IMR-90 (cell line): ENCODE measurements at regions not wholly inside any gene's neighbourhood (a gene's known extent, or its start where the extent isn't known, plus 50 kb on each side); places are given as distances from the start of the nearest gene placed in this dataset.

Source experiments
- ATAC-seq: fragments of 200-7000 bp; cut with Tn5 transposase; 2 replicates; pipeline ENCODE4 v1.9.1; 2020; ENCODE audit warnings: low read depth, mild to moderate bottlenecking, moderate library complexity
- BruUV-seq: library from RNA; stranded (reverse); fragments of 400-500 nt; replicated peaks from 2 replicates; lab custom pipeline; 2021; lab: Mats Ljungman, UMichigan
- CTCF ChIA-PET: fragments of 300-600 bp; formaldehyde crosslinking; extraction: SDS; loops from one replicate; lab custom pipeline; 2021; ENCODE audit warnings: antibody characterized with exemption; lab: Yijun Ruan, JAX
- POLR2A ChIA-PET: fragments of 300-600 bp; sonication (Branson Sonifier 250); formaldehyde crosslinking; loops from one replicate; lab custom pipeline; 2022; ENCODE audit warnings: antibody characterized with exemption; ENCODE audit not compliant: unreplicated experiment; lab: Charles Lee
- DNase-seq: peaks from one replicate; pipeline ENCODE4 v3.0.0; 2013
- H2AFZ ChIP-seq: replicated peaks from 2 replicates; pipeline ENCODE3; 2013; ENCODE audit warnings: low read length, mild to moderate bottlenecking; ENCODE audit not compliant: poor library complexity
- H2AK5ac ChIP-seq: 2 replicates; pipeline ENCODE4 v1.6.1; 2013; ENCODE audit warnings: low read depth, low read length, inconsistent platforms
- H2AK9ac ChIP-seq: replicated peaks from 2 replicates; pipeline ENCODE3; 2013; ENCODE audit warnings: mild to moderate bottlenecking, low read depth, low read length, moderate library complexity; ENCODE audit not compliant: poor library complexity
- H2BK120ac ChIP-seq: 2 replicates; pipeline ENCODE4 v1.6.1; 2013; ENCODE audit warnings: low read depth, low read length, inconsistent platforms
- H2BK15ac ChIP-seq: 3 replicates; pipeline ENCODE4 v1.6.1; 2013; ENCODE audit warnings: low read depth, low read length, inconsistent platforms
- H2BK20ac ChIP-seq: 2 replicates; pipeline ENCODE4 v1.6.1; 2013; ENCODE audit warnings: low read depth, mild to moderate bottlenecking, inconsistent platforms, low read length, moderate library complexity
- H2BK5ac ChIP-seq: 2 replicates; pipeline ENCODE4 v1.6.1; 2013; ENCODE audit warnings: mild to moderate bottlenecking, low read depth, low read length, inconsistent platforms; ENCODE audit not compliant: poor library complexity, severe bottlenecking
- H3K14ac ChIP-seq: replicated peaks from 2 replicates; pipeline ENCODE4 v1.6.1; 2013; ENCODE audit warnings: low read depth, low read length, inconsistent platforms
- H3K18ac ChIP-seq: 2 replicates; pipeline ENCODE4 v1.6.1; 2013; ENCODE audit warnings: low read depth, low read length, control low read depth
- H3K23ac ChIP-seq: 2 replicates; pipeline ENCODE4 v1.6.1; 2013; ENCODE audit warnings: low read depth, low read length, inconsistent platforms
- H3K27ac ChIP-seq: 2 replicates; pipeline ENCODE4 v1.5.1; 2013; ENCODE audit warnings: mild to moderate bottlenecking, control low read depth, low read length; ENCODE audit not compliant: insufficient read depth
- H3K27me3 ChIP-seq: 2 replicates; pipeline ENCODE4 v1.6.1; 2013; ENCODE audit warnings: low read length; ENCODE audit not compliant: control insufficient read depth, insufficient read depth
- H3K36me3 ChIP-seq: 2 replicates; pipeline ENCODE4 v1.6.1; 2013; ENCODE audit warnings: low read length, mixed read lengths; ENCODE audit not compliant: control insufficient read depth, insufficient read depth
- H3K4ac ChIP-seq: 2 replicates; pipeline ENCODE4 v1.6.1; 2013; ENCODE audit warnings: low read depth, low read length, inconsistent platforms
- H3K4me1 ChIP-seq: 2 replicates; pipeline ENCODE4 v1.6.1; 2013; ENCODE audit warnings: low read length, mixed read lengths; ENCODE audit not compliant: control insufficient read depth, insufficient read depth
- H3K4me2 ChIP-seq: 2 replicates; pipeline ENCODE4 v1.6.1; 2013; ENCODE audit warnings: low read depth, mild to moderate bottlenecking, control low read depth, low read length, moderate library complexity
- H3K4me3 ChIP-seq: 2 replicates; pipeline ENCODE4 v1.5.1; 2013; ENCODE audit warnings: low read depth, mild to moderate bottlenecking, control low read depth, low read length, moderate library complexity; ENCODE audit not compliant: insufficient read depth
- H3K56ac ChIP-seq: 2 replicates; pipeline ENCODE4 v1.6.1; 2013; ENCODE audit warnings: low read length, inconsistent platforms; ENCODE audit not compliant: insufficient read depth; ENCODE audit errors: extremely low read depth
- H3K79me1 ChIP-seq, 2 experiments: 2 replicates each; pipeline ENCODE4 v1.6.1; 2013; ENCODE audit warnings: low read length in 2 of 2, inconsistent platforms in 1 of 2, low read depth in 1 of 2
- H3K9ac ChIP-seq: 2 replicates; pipeline ENCODE4 v1.6.1; 2013; ENCODE audit warnings: low read depth, low read length, control low read depth
- H3K9me1 ChIP-seq: 2 replicates; pipeline ENCODE4 v1.6.1; 2013; ENCODE audit warnings: low read length, inconsistent platforms; ENCODE audit not compliant: insufficient read depth
- H3K9me3 ChIP-seq: 2 replicates; pipeline ENCODE4 v1.6.1; 2013; ENCODE audit warnings: low read length; ENCODE audit not compliant: control insufficient read depth, insufficient read depth
- H4K20me1 ChIP-seq: 2 replicates; pipeline ENCODE4 v1.6.1; 2013; ENCODE audit warnings: low read length, inconsistent platforms; ENCODE audit not compliant: insufficient read depth
- H4K5ac ChIP-seq: 2 replicates; pipeline ENCODE4 v1.6.1; 2013; ENCODE audit warnings: mild to moderate bottlenecking, low read depth, low read length, control low read depth
- H4K8ac ChIP-seq, 2 experiments: 2 replicates each; pipeline ENCODE4 v1.6.1; 2013; ENCODE audit warnings: low read depth in 2 of 2, low read length in 2 of 2, control low read depth in 1 of 2, inconsistent platforms in 1 of 2
- H4K91ac ChIP-seq: 2 replicates; pipeline ENCODE4 v1.6.1; 2013; ENCODE audit warnings: low read depth, low read length, inconsistent platforms; ENCODE audit not compliant: insufficient read depth
- BHLHE40 ChIP-seq: fragments of 150-350 bp; IDR thresholded peaks from 2 replicates; pipeline ENCODE4 v1.6.1; 2016; ENCODE audit warnings: mild to moderate bottlenecking, low read depth, low read length
- CEBPB ChIP-seq: IDR thresholded peaks from 2 replicates; pipeline ENCODE4 v1.6.1; 2012; ENCODE audit warnings: low read depth, low read length, improper control_type of control experiment
- CHD1 ChIP-seq: IDR thresholded peaks from 2 replicates; pipeline ENCODE4 v1.6.1; 2012; ENCODE audit warnings: low read depth, low read length, improper control_type of control experiment
- CTCF ChIP-seq: conservative IDR thresholded peaks from 2 replicates; pipeline ENCODE4 v1.5.1; 2012; ENCODE audit warnings: mild to moderate bottlenecking, low read depth, low read length, improper control_type of control experiment
- FOS ChIP-seq: fragments of 150-350 bp; IDR thresholded peaks from 2 replicates; pipeline ENCODE4 v1.6.1; 2016; ENCODE audit warnings: low read depth, low read length
- MAFK ChIP-seq: IDR thresholded peaks from 2 replicates; pipeline ENCODE4 v1.6.1; 2012; ENCODE audit warnings: low read depth, low read length, improper control_type of control experiment
- MAZ ChIP-seq: IDR thresholded peaks from 2 replicates; pipeline ENCODE4 v1.6.1; 2012; ENCODE audit warnings: low read depth, mild to moderate bottlenecking, low read length, improper control_type of control experiment, moderate library complexity, borderline replicate concordance
- MXI1 ChIP-seq: IDR thresholded peaks from 2 replicates; pipeline ENCODE4 v1.6.1; 2012; ENCODE audit warnings: low read depth, mild to moderate bottlenecking, low read length, moderate library complexity, borderline replicate concordance
- NFE2L2 ChIP-seq: fragments of 150-350 bp; IDR thresholded peaks from 2 replicates; pipeline ENCODE4 v1.6.1; 2016; ENCODE audit warnings: low read depth, mild to moderate bottlenecking, low read length
- POLR2A ChIP-seq: IDR thresholded peaks from 2 replicates; pipeline ENCODE4 v1.6.1; 2012; ENCODE audit warnings: mild to moderate bottlenecking, low read depth, low read length
- RAD21 ChIP-seq: IDR thresholded peaks from 2 replicates; pipeline ENCODE4 v1.6.1; 2012; ENCODE audit warnings: low read length, improper control_type of control experiment
- RCOR1 ChIP-seq: IDR thresholded peaks from 2 replicates; pipeline ENCODE4 v1.6.1; 2012; ENCODE audit warnings: mild to moderate bottlenecking, low read length, improper control_type of control experiment; ENCODE audit not compliant: insufficient replicate concordance
- RFX5 ChIP-seq: IDR thresholded peaks from 2 replicates; pipeline ENCODE4 v1.8.0; 2012; ENCODE audit warnings: low read depth, mild to moderate bottlenecking, low read length, moderate library complexity
- SMC3 ChIP-seq: fragments of 150-350 bp; IDR thresholded peaks from 2 replicates; pipeline ENCODE4 v1.6.1; 2016; ENCODE audit warnings: low read depth, mild to moderate bottlenecking, antibody characterized with exemption, low read length, moderate library complexity
- USF2 ChIP-seq: fragments of 150-350 bp; IDR thresholded peaks from 2 replicates; pipeline ENCODE4 v1.6.1; 2017; ENCODE audit warnings: mild to moderate bottlenecking, antibody characterized with exemption, low read length, low read depth
- WGBS, 2 experiments: methylation state at CpG; one replicate each; pipeline versions ENCODE4 v1.1.5 to v1.1.7; 2013; ENCODE audit warnings: missing lambda C conversion rate in 2 of 2; ENCODE audit not compliant: insufficient read length in 1 of 2; ENCODE audit errors: extremely low coverage in 2 of 2; 5-methylcytosine and 5-hydroxymethylcytosine counted together
- dilution Hi-C: fragments of 300-500 bp; cut with HindIII; formaldehyde crosslinking; loops from one replicate; pipeline ENCODE4 v1.14.3; 2018; ENCODE audit warnings: low sequenced_read_pairs; ENCODE audit not compliant: unreplicated experiment
- in situ Hi-C: fragments of 300-500 bp; cut with MboI; formaldehyde crosslinking; loops from 3 replicates; pipeline ENCODE4 v1.14.3; 2019; ENCODE audit warnings: low sequenced_read_pairs, inconsistent platforms, mixed read lengths
- intact Hi-C: fragments of 100-400 bp; cut with micrococcal nuclease; formaldehyde crosslinking; loops from 2 replicates; pipeline ENCODE4 v1.10.0; 2022
- TF ChIP-seq, protein P1 (sequence below): fragments of 150-350 bp; IDR thresholded peaks from 2 replicates; pipeline ENCODE4 v1.6.1; 2016; ENCODE audit warnings: low read depth, mild to moderate bottlenecking, low read length, moderate library complexity, borderline replicate concordance

- Histone ChIP-seq H2BK20ac (no peak overlapping the region), H3K14ac (no peak overlapping the region), H3K9me3 (no peaks in the 10 kb centered on the region), H3K4me2 (no peak overlapping the region), H3K4ac (no peak overlapping the region), H3K27ac (no peak overlapping the region), H2AK5ac (no peak overlapping the region), H2AFZ (no peak overlapping the region), H3K23ac (no peak overlapping the region), H3K27me3 (no peaks in the 10 kb centered on the region), H3K36me3 (no peaks in the 10 kb centered on the region), H2BK5ac (no peak overlapping the region), H2AK9ac (no peak overlapping the region), H3K18ac (no peak overlapping the region), H3K9me1 (no peaks in the 10 kb centered on the region), H3K56ac (no peak overlapping the region), H3K4me1 (no peaks in the 10 kb centered on the region), H4K8ac (no peak overlapping the region), H4K91ac (no peak overlapping the region), H3K9ac (no peak overlapping the region), H2BK15ac (no peak overlapping the region), H4K5ac (no peak overlapping the region), H4K20me1 (no peaks in the 10 kb centered on the region), H2BK120ac (no peak overlapping the region), H3K79me1 (no peaks in the 10 kb centered on the region), H3K4me3 (no peak overlapping the region)
- DNase-seq (no peak), ATAC-seq (no peak)
- BruUV-seq, result no TSS peak
- WGBS, 2 experiments, result no CpG with 5 or more reads among the region's 5 CpGs
- intact Hi-C loops, result no loop called here
- in situ Hi-C loops, result no loop called here
- ChIA-PET POLR2A (no interaction called here), CTCF (interaction anchor here (0.6 kb wide), 1 partner anchor 23 kb away, joined by 3 read pairs; no protein-coding TSS in a partner anchor)
- dilution Hi-C loops, result no loop called here
- TF ChIP-seq CHD1 (no peak), RCOR1 (no peak), NFE2L2 (no peak), RAD21 (no peak), RFX5 (no peak), SMC3 (no peak), CEBPB (no peak), MXI1 (no peak), USF2 (no peak), CTCF (no peak), BHLHE40 (no peak), POLR2A (no peak), MAFK (no peak), FOS (no peak), MAZ (no peak)
- TF ChIP-seq, protein P1, sequence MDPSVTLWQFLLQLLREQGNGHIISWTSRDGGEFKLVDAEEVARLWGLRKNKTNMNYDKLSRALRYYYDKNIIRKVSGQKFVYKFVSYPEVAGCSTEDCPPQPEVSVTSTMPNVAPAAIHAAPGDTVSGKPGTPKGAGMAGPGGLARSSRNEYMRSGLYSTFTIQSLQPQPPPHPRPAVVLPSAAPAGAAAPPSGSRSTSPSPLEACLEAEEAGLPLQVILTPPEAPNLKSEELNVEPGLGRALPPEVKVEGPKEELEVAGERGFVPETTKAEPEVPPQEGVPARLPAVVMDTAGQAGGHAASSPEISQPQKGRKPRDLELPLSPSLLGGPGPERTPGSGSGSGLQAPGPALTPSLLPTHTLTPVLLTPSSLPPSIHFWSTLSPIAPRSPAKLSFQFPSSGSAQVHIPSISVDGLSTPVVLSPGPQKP, result no peak
These were observed 159.5 kb downstream of the BRMS1L start for GRCh38 chr14:35985474-35986218.
